Femur (tissue), 1 donor: ENCODE measurements at regions not wholly inside any gene's neighbourhood (a gene's known extent, or its start where the extent isn't known, plus 50 kb on each side); places are given as distances from the start of the nearest gene placed in this dataset.
"Not testable (repeated sequence)": the region's sequence is repeated elsewhere in the genome, so short reads cannot be mapped to it uniquely, and the experiment has no call there.

Experiments
- DNase-seq: peaks from one replicate; pipeline ENCODE4 v3.0.0-alpha.2; 2017

GRCh38 chr2:82344670-82345069 is 2040.1 kb upstream of the LRRTM1 start:
- no peak for DNase-seq

GRCh38 chr2:82342356-82342755 is 2037.8 kb upstream of the LRRTM1 start:
- no peak for DNase-seq

- DNase-seq = no peak
Observed at GRCh38 chr2:82340578-82341053, 2036.1 kb upstream of the LRRTM1 start.

- no peak for DNase-seq
Observed at GRCh38 chr2:82339805-82340204, 2035.3 kb upstream of the LRRTM1 start.

GRCh38 chr2:82333697-82334096 is 2029.1 kb upstream of the LRRTM1 start:
- no peak for DNase-seq

GRCh38 chr2:82330155-82330554 is 2025.6 kb upstream of the LRRTM1 start:
- DNase-seq = no peak

GRCh38 chr2:82326180-82326767 is 2021.7 kb upstream of the LRRTM1 start:
- DNase-seq = not testable (repeated sequence)

GRCh38 chr2:82320296-82320695 is 2015.7 kb upstream of the LRRTM1 start:
- no peak for DNase-seq

- DNase-seq = no peak
Observed at GRCh38 chr2:82317012-82317411, 2012.5 kb upstream of the LRRTM1 start.

GRCh38 chr2:82316586-82316985 is 2012.0 kb upstream of the LRRTM1 start:
- DNase-seq = no peak

- DNase-seq = no peak
Observed at GRCh38 chr2:82314836-82315472, 2010.4 kb upstream of the LRRTM1 start.

GRCh38 chr2:82307511-82307910 is 2003.0 kb upstream of the LRRTM1 start:
- DNase-seq = no peak

- DNase-seq = no peak
Observed at GRCh38 chr2:82301506-82301905, 1997.0 kb upstream of the LRRTM1 start.

GRCh38 chr2:82289446-82289845 is 1984.9 kb upstream of the LRRTM1 start:
- DNase-seq = no peak

GRCh38 chr2:82283075-82283474 is 1978.5 kb upstream of the LRRTM1 start:
- no peak for DNase-seq

- DNase-seq = no peak
Observed at GRCh38 chr2:82282111-82282882, 1977.7 kb upstream of the LRRTM1 start.

GRCh38 chr2:82279367-82279766 is 1974.8 kb upstream of the LRRTM1 start:
- DNase-seq = no peak

GRCh38 chr2:82278416-82278815 is 1973.9 kb upstream of the LRRTM1 start:
- DNase-seq = no peak

GRCh38 chr2:82275599-82275998 is 1971.0 kb upstream of the LRRTM1 start:
- no peak for DNase-seq

GRCh38 chr2:82268446-82268845 is 1963.9 kb upstream of the LRRTM1 start:
- no peak for DNase-seq

GRCh38 chr2:82260521-82260920 is 1956.0 kb upstream of the LRRTM1 start:
- no peak for DNase-seq

- DNase-seq = no peak
Observed at GRCh38 chr2:82259551-82259950, 1955.0 kb upstream of the LRRTM1 start.

GRCh38 chr2:82257796-82258555 is 1953.4 kb upstream of the LRRTM1 start:
- DNase-seq = no peak
